Natural killer cell (primary cell): ENCODE measurements at regions not wholly inside any gene's neighbourhood (a gene's known extent, or its start where the extent isn't known, plus 50 kb on each side); places are given as distances from the start of the nearest gene placed in this dataset.

ENCODE experiments used
- ATAC-seq, 3 donors: fragments of 150-1000 bp in 2 of 3; fragments of 200-7000 bp in 1 of 3; cut with Tn5 transposase; 1 replicate in 1 of 3; 2 replicates in 2 of 3; pipeline ENCODE4 v1.10.0; 2021; ENCODE audit warnings: mild to moderate bottlenecking in 2 of 3, moderate library complexity in 2 of 3
- DNase-seq, 2 donors: peaks; one replicate each; pipeline versions ENCODE4 v3.0.0 to v3.0.0-alpha.2; 2013 to 2021; ENCODE audit warnings: mixed read lengths in 1 of 2
- H3K27ac ChIP-seq: one replicate; pipeline ENCODE4 v1.5.1; 2013; ENCODE audit warnings: mild to moderate bottlenecking, low read length
- H3K27me3 ChIP-seq: one replicate; pipeline ENCODE4 v1.6.1; 2013; ENCODE audit warnings: low read length; ENCODE audit not compliant: control insufficient read depth, insufficient read depth
- H3K36me3 ChIP-seq: one replicate; pipeline ENCODE4 v1.6.1; 2013; ENCODE audit warnings: low read length; ENCODE audit not compliant: control insufficient read depth, insufficient read depth
- H3K4me1 ChIP-seq: one replicate; pipeline ENCODE4 v1.6.1; 2013; ENCODE audit warnings: low read length; ENCODE audit not compliant: control insufficient read depth, insufficient read depth
- H3K4me3 ChIP-seq: one replicate; pipeline ENCODE4 v1.5.1; 2013; ENCODE audit warnings: low read length
- H3K9me3 ChIP-seq: one replicate; pipeline ENCODE4 v1.6.1; 2013; ENCODE audit warnings: low read length; ENCODE audit not compliant: control insufficient read depth, insufficient read depth
- H3K27ac Mint-ChIP-seq, 2 donors: one replicate each; pipeline ENCODE4 v1.8.0; 2022; ENCODE audit warnings: mild to moderate bottlenecking in 2 of 2, mixed read lengths in 2 of 2, moderate library complexity in 1 of 2
- H3K27me3 Mint-ChIP-seq, 2 donors: one replicate each; pipeline ENCODE4 v1.8.0; 2022; ENCODE audit warnings: low read depth in 2 of 2, mixed read lengths in 2 of 2
- H3K36me3 Mint-ChIP-seq: one replicate; pipeline ENCODE4 v1.8.0; 2022; ENCODE audit warnings: mixed read lengths
- H3K4me1 Mint-ChIP-seq, 2 donors: one replicate each; pipeline ENCODE4 v1.8.0; 2022; ENCODE audit warnings: mixed read lengths in 2 of 2
- H3K4me3 Mint-ChIP-seq: one replicate; pipeline ENCODE4 v1.8.0; 2022; ENCODE audit warnings: mild to moderate bottlenecking, moderate library complexity, mixed read lengths
- H3K9me3 Mint-ChIP-seq, 2 donors: one replicate each; pipeline ENCODE4 v1.8.0; 2022; ENCODE audit warnings: mixed read lengths in 2 of 2
- WGBS: methylation state at CpG from one replicate; pipeline ENCODE4 v1.1.7; 2013; ENCODE audit warnings: missing lambda C conversion rate; ENCODE audit not compliant: insufficient coverage; 5-methylcytosine and 5-hydroxymethylcytosine counted together
- intact Hi-C: fragments of 100-400 bp; cut with micrococcal nuclease; formaldehyde crosslinking; loops from one replicate; pipeline ENCODE4 v1.14.2; 2022
- TF ChIP-seq, protein P1 (sequence below): fragments of 200-600 bp; IDR thresholded peaks from one replicate; pipeline ENCODE4 v1.8.0; 2022; ENCODE audit warnings: antibody characterized with exemption

DNA sequence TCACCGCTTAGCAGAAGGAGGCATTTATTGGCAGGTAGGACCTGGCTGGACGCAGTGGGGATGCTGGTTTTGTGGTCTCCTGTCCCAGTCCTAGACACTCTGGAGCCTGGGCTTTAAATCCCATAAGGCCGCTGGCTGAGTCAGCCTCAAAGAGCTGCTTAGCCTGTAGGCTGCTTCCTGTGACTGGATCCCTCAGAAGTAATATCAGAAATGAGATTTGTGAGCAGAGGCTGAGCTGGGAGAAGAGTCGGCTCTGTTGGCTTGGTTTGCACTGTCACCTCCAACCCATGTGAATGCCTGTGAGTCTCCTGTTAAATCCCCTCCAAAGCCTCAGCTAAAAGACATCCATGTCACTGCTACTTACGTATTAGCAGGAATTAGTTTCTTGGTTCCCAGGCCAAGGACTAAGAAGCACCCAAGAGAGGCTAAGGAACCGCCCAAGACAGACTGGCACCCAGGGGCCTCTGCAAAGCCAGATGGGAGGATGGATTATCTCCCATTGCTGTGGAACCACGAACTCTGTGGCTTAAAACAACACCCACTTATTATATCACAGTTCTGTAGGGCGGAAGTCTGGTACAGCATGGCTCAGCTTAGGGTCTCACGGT, 289.4 kb downstream of the CDC5L start:
- intact Hi-C loops: no loop called here
- no peaks in the 10 kb centered on the region for H3K9me3 Mint-ChIP-seq
- no peaks in the 10 kb centered on the region for H3K4me1 Mint-ChIP-seq
- H3K27me3 Mint-ChIP-seq: peaks cover 0 to 3% of the 10 kb centered on the region in 2 donors
- H3K36me3 Mint-ChIP-seq: no peaks in the 10 kb centered on the region
- no peak overlapping the region for H3K4me3 Mint-ChIP-seq
- H3K4me3 ChIP-seq: no peak overlapping the region
- H3K4me1 ChIP-seq: no peaks in the 10 kb centered on the region
- DNase-seq: no peak
- no peaks in the 10 kb centered on the region for H3K27me3 ChIP-seq
- TF ChIP-seq, protein P1, sequence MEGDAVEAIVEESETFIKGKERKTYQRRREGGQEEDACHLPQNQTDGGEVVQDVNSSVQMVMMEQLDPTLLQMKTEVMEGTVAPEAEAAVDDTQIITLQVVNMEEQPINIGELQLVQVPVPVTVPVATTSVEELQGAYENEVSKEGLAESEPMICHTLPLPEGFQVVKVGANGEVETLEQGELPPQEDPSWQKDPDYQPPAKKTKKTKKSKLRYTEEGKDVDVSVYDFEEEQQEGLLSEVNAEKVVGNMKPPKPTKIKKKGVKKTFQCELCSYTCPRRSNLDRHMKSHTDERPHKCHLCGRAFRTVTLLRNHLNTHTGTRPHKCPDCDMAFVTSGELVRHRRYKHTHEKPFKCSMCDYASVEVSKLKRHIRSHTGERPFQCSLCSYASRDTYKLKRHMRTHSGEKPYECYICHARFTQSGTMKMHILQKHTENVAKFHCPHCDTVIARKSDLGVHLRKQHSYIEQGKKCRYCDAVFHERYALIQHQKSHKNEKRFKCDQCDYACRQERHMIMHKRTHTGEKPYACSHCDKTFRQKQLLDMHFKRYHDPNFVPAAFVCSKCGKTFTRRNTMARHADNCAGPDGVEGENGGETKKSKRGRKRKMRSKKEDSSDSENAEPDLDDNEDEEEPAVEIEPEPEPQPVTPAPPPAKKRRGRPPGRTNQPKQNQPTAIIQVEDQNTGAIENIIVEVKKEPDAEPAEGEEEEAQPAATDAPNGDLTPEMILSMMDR: no peak
- no peak overlapping the region for H3K27ac Mint-ChIP-seq
- ATAC-seq: no peak
- no peaks in the 10 kb centered on the region for H3K36me3 ChIP-seq
- H3K27ac ChIP-seq: no peak overlapping the region
- no peaks in the 10 kb centered on the region for H3K9me3 ChIP-seq
- WGBS: 88% methylated on average over 9 of the region's 9 CpGs

DNA sequence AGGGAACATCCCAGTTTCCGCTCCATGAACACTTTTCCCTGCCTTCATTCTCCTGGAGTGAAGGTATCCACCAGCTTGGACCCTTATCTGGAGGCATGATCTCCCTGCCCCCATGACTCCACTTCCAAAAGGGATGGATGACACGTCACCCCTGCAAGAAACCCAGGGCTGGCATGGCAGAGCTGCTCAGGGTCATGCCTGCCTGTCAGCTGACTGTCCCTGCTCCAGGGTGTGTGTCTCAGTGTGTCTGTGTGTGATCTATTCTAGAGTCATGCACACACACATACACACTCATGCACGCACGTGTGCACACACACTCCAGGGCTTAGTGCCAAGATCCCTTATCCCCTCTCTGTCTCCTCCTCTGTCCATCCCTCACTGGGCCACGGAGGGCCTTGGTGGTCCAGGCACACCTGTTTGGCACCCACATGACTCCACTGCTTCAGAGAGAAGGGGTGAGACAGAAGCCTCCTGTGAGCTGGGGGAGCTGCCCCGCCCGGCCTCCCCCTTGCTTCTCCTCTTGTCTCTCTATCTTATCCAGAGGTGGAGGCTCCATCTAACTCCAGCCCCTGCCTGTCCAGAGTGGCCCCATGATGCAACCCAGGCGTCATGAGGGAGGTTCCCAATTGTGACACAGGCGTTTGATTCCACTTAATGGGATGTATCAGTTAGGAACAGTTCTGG, 290.9 kb downstream of the CDC5L start:
- Histone ChIP-seq H3K4me1 (no peaks in the 10 kb centered on the region), H3K4me3 (no peak overlapping the region), H3K36me3 (no peaks in the 10 kb centered on the region), H3K27me3 (no peaks in the 10 kb centered on the region), H3K27ac (no peak overlapping the region), H3K9me3 (no peaks in the 10 kb centered on the region)
- H3K9me3 Mint-ChIP-seq: no peaks in the 10 kb centered on the region
- WGBS: 93% methylated on average over 8 of the region's 9 CpGs
- H3K4me1 Mint-ChIP-seq: no peaks in the 10 kb centered on the region
- intact Hi-C loops: no loop called here
- no peaks in the 10 kb centered on the region for H3K36me3 Mint-ChIP-seq
- no peak overlapping the region for H3K4me3 Mint-ChIP-seq
- no peak for DNase-seq
- H3K27me3 Mint-ChIP-seq: peaks cover 0 to 10% of the 10 kb centered on the region in 2 donors
- H3K27ac Mint-ChIP-seq: no peak overlapping the region
- ATAC-seq: no peak
- TF ChIP-seq, protein P1: no peak

DNA sequence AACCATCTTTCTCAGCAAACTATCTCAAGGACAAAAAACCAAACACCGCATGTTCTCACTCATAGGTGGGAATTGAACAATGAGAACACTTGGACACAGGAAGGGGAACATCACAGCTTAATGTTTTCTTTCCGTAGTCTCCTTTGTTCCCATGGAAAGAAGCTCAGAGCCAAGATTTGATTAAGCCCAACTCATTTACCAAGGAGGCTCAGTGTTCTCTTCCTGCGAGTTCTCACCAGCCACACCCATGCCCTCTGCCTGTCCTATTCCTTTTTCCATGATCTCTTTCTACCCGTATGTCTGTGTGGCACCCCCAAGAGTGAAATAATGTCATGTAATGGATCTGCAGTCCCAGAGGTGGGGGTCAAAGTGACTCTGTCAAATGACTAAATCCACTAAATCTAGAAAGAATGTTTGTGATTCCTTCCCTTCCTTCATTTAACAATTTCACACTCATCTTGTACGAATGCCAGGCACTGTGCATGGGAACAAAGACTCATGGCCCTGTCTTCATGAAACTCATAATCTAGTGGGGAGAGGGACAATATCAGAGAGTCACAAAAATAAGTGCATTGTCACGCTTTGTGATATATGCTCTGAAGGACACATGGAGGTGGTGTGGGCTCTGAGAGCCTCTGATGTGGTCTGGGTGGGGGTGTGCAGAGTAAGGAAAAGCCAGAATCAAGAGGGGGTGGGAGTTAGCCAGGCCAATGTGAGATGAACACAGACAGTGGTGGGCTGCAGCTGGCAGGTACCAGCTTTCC, 292.1 kb downstream of the CDC5L start:
- intact Hi-C loops: no loop called here
- Mint-ChIP-seq H3K9me3 (no peaks in the 10 kb centered on the region), H3K4me1 (no peaks in the 10 kb centered on the region), H3K27ac (no peak overlapping the region), H3K4me3 (no peak overlapping the region), H3K27me3 (peaks cover 4 to 13% of the 10 kb centered on the region in 2 donors), H3K36me3 (no peaks in the 10 kb centered on the region)
- ATAC-seq (no peak), DNase-seq (no peak)
- WGBS: 85% methylated on average over 6 of the region's 6 CpGs
- Histone ChIP-seq H3K36me3 (no peaks in the 10 kb centered on the region), H3K4me1 (no peaks in the 10 kb centered on the region), H3K27ac (no peak overlapping the region), H3K27me3 (no peaks in the 10 kb centered on the region), H3K4me3 (no peak overlapping the region), H3K9me3 (no peaks in the 10 kb centered on the region)
- TF ChIP-seq, protein P1: no peak
